ENCODE measurements at regions not wholly inside any gene's neighbourhood (a gene's known extent, or its start where the extent isn't known, plus 50 kb on each side); places are given as distances from the start of the nearest gene placed in this dataset.

DNA sequence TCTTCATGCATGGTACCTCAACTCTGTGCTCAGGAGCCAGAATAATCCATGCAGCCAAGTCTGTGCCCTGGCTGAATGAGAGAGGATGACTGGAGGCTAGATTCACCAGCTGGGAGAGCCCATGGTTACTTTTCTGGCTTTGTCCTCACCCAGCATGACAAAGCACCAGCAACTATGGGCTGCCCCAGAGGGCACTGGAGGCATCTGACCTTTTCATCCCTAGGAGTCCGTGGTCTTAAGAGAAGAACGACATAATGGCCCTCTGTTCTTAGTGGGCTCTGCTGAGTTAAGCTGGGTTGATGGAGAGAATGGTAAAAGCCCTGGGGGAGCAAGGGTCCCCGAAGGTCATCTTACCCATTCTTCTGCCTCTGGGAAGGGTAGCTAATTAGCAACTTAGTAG is 54.6 kb upstream of the TNP1 start:
- Histone ChIP-seq H3K9me3 (ENCODE audit: low read depth, low read length, poor library complexity, severe bottlenecking) (no peaks in the 10 kb centered on the region), H3K27me3 (replicated peaks; ENCODE audit: insufficient read depth, low read depth, low read length, poor library complexity) (no peaks in the 10 kb centered on the region), H3K27ac (ENCODE audit: low read depth, low read length, poor library complexity, severe bottlenecking) (no peak overlapping the region), H3K36me3 (ENCODE audit: insufficient read depth, low read length, poor library complexity, severe bottlenecking) (no peaks in the 10 kb centered on the region), H3K4me3 (ENCODE audit: low read depth, low read length, poor library complexity, severe bottlenecking) (no peak overlapping the region), H3K4me1 (ENCODE audit: insufficient read depth, low read length, poor library complexity, severe bottlenecking) (no peaks in the 10 kb centered on the region)
- no peak for DNase-seq (ENCODE audit: low spot score)
- CTCF ChIA-PET = no interaction called here
- POLR2A ChIA-PET (ENCODE audit: low non-redundant PET) = no interaction called here
- no TSS peak for BruUV-seq (replicated peaks)
- intact Hi-C loops (cut with micrococcal nuclease; ENCODE audit: unreplicated experiment) = no loop called here
- TF ChIP-seq EZH2 (IDR thresholded peaks at IDR 0.05; ENCODE audit: borderline replicate concordance, low read depth, low read length, poor library complexity, severe bottlenecking) = no peak
- TF ChIP-seq, protein P1, sequence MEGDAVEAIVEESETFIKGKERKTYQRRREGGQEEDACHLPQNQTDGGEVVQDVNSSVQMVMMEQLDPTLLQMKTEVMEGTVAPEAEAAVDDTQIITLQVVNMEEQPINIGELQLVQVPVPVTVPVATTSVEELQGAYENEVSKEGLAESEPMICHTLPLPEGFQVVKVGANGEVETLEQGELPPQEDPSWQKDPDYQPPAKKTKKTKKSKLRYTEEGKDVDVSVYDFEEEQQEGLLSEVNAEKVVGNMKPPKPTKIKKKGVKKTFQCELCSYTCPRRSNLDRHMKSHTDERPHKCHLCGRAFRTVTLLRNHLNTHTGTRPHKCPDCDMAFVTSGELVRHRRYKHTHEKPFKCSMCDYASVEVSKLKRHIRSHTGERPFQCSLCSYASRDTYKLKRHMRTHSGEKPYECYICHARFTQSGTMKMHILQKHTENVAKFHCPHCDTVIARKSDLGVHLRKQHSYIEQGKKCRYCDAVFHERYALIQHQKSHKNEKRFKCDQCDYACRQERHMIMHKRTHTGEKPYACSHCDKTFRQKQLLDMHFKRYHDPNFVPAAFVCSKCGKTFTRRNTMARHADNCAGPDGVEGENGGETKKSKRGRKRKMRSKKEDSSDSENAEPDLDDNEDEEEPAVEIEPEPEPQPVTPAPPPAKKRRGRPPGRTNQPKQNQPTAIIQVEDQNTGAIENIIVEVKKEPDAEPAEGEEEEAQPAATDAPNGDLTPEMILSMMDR (conservative IDR thresholded peaks at IDR 0.05; ENCODE audit: low read depth, low read length) = no peak

DNA sequence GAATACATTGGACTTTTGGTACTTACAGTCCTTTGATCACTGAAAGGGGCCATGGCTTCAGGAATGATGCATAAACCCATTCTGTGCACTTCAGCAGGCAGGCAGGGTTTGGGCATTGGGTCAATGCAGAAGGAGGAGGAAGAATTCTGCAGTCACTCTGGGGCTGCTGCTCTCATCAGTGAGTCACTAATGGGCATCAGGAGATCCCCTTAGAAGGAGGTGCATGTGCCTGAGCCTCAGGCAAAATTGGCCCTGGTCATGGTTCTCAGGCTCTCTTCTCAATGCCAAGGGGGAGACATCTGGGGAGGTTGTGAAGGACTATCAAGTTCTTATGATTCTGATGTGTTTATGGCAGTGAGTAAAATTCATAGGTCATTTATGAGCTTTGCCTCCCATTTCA is 52.0 kb upstream of the TNP1 start:
- TF ChIP-seq EZH2 (IDR thresholded peaks at IDR 0.05; ENCODE audit: borderline replicate concordance, low read depth, low read length, poor library complexity, severe bottlenecking) = no peak
- TF ChIP-seq, protein P1 (conservative IDR thresholded peaks at IDR 0.05; ENCODE audit: low read depth, low read length) = no peak
- Histone ChIP-seq H3K4me1 (ENCODE audit: insufficient read depth, low read length, poor library complexity, severe bottlenecking) (no peaks in the 10 kb centered on the region), H3K27me3 (replicated peaks; ENCODE audit: insufficient read depth, low read depth, low read length, poor library complexity) (no peaks in the 10 kb centered on the region), H3K9me3 (ENCODE audit: low read depth, low read length, poor library complexity, severe bottlenecking) (no peaks in the 10 kb centered on the region), H3K36me3 (ENCODE audit: insufficient read depth, low read length, poor library complexity, severe bottlenecking) (no peaks in the 10 kb centered on the region), H3K27ac (ENCODE audit: low read depth, low read length, poor library complexity, severe bottlenecking) (no peak overlapping the region), H3K4me3 (ENCODE audit: low read depth, low read length, poor library complexity, severe bottlenecking) (no peak overlapping the region)
- POLR2A ChIA-PET (ENCODE audit: low non-redundant PET) = no interaction called here
- no TSS peak for BruUV-seq (replicated peaks)
- CTCF ChIA-PET = no interaction called here
- intact Hi-C loops (cut with micrococcal nuclease; ENCODE audit: unreplicated experiment) = no loop called here
- no peak for DNase-seq (ENCODE audit: low spot score)

DNA sequence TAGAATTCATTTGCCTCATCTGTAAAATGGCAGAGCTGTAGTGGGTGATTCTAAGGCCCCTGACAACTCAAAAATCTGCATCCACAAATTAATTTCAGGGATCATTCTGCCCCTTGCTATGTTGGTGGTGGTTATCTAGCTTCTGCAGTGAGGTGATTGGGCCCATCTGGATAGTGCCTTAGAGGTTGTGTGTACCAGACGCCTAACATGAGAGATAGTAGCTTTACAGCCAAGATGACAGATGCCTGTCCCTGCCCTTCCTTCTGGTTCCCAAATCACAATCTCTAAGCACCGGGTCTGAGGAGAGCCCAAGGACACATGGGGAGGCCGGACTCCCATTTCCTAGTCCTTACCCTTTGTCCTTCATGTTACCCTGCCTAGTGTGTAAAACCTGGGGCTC is 51.1 kb upstream of the TNP1 start:
- DNase-seq (ENCODE audit: low spot score) = no peak
- TF ChIP-seq, protein P1 (conservative IDR thresholded peaks at IDR 0.05; ENCODE audit: low read depth, low read length) = no peak
- TF ChIP-seq EZH2 (IDR thresholded peaks at IDR 0.05; ENCODE audit: borderline replicate concordance, low read depth, low read length, poor library complexity, severe bottlenecking) = no peak
- no peak overlapping the region for H3K27ac ChIP-seq (ENCODE audit: low read depth, low read length, poor library complexity, severe bottlenecking)
- H3K4me1 ChIP-seq (ENCODE audit: insufficient read depth, low read length, poor library complexity, severe bottlenecking) = no peaks in the 10 kb centered on the region
- intact Hi-C loops (cut with micrococcal nuclease; ENCODE audit: unreplicated experiment) = no loop called here
- no TSS peak for BruUV-seq (replicated peaks)
- no peak overlapping the region for H3K4me3 ChIP-seq (ENCODE audit: low read depth, low read length, poor library complexity, severe bottlenecking)
- no peaks in the 10 kb centered on the region for H3K27me3 ChIP-seq (replicated peaks; ENCODE audit: insufficient read depth, low read depth, low read length, poor library complexity)
- ChIA-PET POLR2A (ENCODE audit: low non-redundant PET) (no interaction called here), CTCF (no interaction called here)
- no peaks in the 10 kb centered on the region for H3K9me3 ChIP-seq (ENCODE audit: low read depth, low read length, poor library complexity, severe bottlenecking)
- H3K36me3 ChIP-seq (ENCODE audit: insufficient read depth, low read length, poor library complexity, severe bottlenecking) = no peaks in the 10 kb centered on the region
